ENCODE measurements at regions not wholly inside any gene's neighbourhood (a gene's known extent, or its start where the extent isn't known, plus 50 kb on each side); places are given as distances from the start of the nearest gene placed in this dataset.

- no peak for DNase-seq
Observed at GRCh38 chr12:58270966-58271705, 329.8 kb downstream of the ATP23 start.

DNA sequence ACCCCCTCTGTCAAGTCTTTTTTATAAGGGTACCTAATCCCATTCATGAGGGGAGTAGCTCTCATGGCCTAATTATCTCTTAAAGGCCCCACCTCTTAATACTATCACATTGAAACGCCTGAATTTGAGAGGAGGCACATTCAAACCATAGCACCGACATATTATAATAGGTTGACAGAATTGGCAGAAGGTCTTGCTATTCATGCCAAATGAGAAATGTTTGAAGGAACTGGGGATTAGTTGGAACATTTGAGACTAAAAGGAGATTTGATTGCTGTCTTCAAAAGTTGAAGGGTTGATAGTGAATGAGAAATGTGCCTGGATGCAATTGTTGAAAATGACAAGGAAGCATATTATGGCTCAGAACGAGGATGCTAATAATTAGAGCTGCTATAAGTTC, 331.1 kb downstream of the ATP23 start:
- no peak for DNase-seq

DNA sequence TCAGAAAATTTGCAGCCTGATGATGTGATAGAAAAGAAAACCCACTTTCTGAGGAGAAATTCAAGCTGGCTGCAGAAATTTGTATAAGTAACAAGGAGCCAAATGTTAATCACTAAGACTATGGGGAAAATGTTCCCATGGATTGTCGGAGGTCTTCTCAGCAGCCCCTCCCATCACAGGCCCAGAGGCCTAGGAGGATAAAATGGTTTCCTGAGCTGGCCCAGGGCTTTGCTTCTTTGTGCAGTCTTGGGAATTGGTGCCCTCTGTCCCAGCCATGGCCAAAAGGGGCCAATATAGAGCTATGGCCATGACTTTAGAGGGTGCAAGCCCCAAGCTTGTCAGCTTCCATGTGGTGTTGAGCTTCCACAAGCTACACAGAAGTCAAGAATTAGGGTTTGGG, 335.9 kb downstream of the ATP23 start:
- DNase-seq, result no peak

GRCh38 chr12:58283553-58283952, 342.2 kb downstream of the ATP23 start:
- DNase-seq, result no peak

DNA sequence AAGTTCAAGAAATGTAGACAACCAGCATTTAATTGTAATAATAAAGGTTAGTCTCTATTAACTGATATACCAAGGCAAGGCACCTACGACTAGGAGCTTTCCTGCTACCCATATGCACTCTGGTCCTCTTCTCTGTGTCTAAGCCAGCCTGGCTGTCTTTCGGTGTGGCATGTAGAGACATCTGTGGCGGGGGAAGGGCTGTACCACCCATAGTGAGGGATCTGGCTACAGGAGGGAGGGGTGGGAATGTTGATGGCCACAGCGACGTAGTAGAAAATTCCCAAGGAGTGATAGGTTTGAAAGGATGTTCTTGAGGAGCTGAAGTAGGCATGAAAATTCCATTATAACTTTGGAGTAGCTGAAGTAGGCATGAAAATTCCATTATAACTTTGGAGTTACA, 344.2 kb downstream of the ATP23 start:
- no peak for DNase-seq

GRCh38 chr12:58286353-58286752, 345.0 kb downstream of the ATP23 start:
- no peak for DNase-seq

- DNase-seq, result no peak
Observed at GRCh38 chr12:58288190-58288589, 346.8 kb downstream of the ATP23 start.

DNA sequence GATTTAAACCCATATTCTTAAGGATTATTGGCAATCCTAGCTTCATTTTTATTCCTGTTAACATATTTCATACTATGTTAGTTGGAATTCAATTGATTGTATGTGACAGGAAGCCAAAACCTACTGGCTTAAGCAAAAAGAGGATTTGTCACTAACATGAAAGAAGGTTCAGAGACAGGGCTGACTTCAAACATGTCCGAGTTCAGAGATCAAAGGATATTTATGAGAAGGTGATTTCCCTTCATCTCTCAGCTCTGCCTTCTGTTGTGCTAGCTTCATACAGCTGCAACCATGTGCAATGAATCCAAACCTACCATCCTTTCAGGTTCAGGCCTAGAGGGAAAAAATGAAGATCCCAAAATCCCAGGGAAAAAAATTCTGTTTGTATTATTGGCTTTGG, 349.7 kb downstream of the ATP23 start:
- DNase-seq, result no peak

GRCh38 chr12:58293308-58293982, 352.1 kb downstream of the ATP23 start:
- no peak for DNase-seq

DNA sequence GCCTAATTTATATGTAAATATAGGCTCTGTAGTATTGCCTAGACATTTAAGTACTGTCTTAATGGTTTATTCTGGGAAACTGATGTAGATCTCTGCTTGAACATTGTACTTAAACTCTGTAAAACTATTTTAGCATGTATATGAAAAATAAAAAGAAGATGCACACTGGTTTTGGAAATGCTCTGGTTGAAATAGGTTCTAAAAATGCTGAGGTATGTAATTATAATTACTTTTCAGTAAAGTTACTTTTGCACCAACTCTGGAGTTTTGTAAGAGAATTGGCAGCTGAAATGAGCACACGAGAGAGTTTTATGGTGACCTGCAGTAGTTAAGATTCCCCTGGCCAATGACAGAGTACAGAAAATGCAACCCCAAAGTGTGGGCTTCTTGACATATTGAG, 353.9 kb downstream of the ATP23 start:
- no peak for DNase-seq

- DNase-seq, result no peak
Observed at GRCh38 chr12:58296863-58297262, 355.5 kb downstream of the ATP23 start.

- DNase-seq, result no peak
Observed at GRCh38 chr12:58298803-58299202, 357.4 kb downstream of the ATP23 start.

DNA sequence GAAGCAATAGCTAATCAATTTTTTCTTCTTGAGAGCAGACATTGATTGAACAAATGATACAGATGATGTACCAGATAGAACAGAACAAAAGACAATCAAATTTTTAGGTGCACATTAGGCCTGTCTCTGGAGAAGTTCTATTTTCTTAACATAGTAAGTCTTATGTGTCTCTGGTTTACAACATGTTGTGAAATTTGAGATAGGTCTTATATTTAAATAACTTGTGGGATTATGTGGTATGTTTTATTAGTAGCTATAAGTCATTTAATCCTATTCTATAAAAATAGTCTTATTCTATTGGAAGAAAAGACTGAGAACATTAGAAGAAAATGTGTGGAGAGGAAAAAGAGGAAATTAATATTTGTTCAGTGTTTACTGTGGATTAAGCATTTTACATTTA, 358.0 kb downstream of the ATP23 start:
- DNase-seq, result no peak

- DNase-seq, result no peak
Observed at GRCh38 chr12:58301038-58301729, 359.8 kb downstream of the ATP23 start.

GRCh38 chr12:58301730-58302122, 360.4 kb downstream of the ATP23 start:
- no peak for DNase-seq

- DNase-seq, result no peak
Observed at GRCh38 chr12:58302487-58303011, 361.2 kb downstream of the ATP23 start.

DNA sequence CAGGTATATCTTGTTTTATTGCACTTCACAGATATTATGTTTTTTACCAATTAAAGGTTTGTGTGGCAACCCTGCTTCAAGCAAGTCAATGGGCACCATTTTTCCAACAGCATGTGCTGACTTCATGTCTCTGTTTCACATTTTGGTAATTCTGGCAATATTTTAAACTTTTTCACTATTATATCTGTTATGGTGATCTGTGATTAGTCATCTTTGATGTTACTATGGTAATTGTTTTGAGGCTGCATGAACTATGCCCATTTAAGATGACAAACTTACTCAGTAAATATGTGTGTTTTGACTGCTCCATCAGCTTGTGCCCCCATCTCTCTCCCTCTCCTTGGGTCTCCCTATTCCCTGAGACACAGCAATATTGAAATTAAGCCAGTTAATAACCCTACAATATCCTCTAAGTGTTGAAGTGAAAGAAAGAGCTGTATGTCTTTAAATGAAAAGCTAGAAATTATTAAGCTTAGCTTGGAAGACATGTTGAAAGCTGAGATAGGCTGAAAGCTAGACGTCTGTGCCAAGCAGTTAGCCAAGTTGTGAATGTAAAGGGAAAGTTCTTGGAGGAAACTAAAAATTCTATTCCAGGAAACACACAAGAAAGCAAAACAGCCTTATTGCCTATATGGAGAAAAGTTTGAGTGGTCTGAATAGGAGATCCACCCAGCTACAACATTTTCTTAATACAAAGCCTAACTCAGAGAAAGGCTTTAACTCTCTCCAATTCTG, 365.1 kb downstream of the ATP23 start:
- no peak for DNase-seq

- DNase-seq, result no peak
Observed at GRCh38 chr12:58309806-58310205, 368.4 kb downstream of the ATP23 start.

- DNase-seq, result no peak
Observed at GRCh38 chr12:58310368-58310767, 369.0 kb downstream of the ATP23 start.

- no peak for DNase-seq
Observed at GRCh38 chr12:58310809-58311622, 369.6 kb downstream of the ATP23 start.

GRCh38 chr12:58313091-58313855, 371.9 kb downstream of the ATP23 start:
- DNase-seq, result no peak
